OCI-LY3 (cell line): ENCODE measurements at regions not wholly inside any gene's neighbourhood (a gene's known extent, or its start where the extent isn't known, plus 50 kb on each side); places are given as distances from the start of the nearest gene placed in this dataset.

Experiments used
- CTCF ChIP-seq: fragments of 200-600, 300-600 bp; sonication (generic); IDR thresholded peaks from 2 replicates; pipeline ENCODE4 v1.5.1; 2014; ENCODE audit warnings: antibody characterized with exemption, low read length, low read depth
- EZH2phosphoT487 ChIP-seq: fragments of 200-600 bp; shearing (Covaris generic); IDR thresholded peaks from 2 replicates; pipeline ENCODE4 v1.6.1; 2018; ENCODE audit warnings: antibody characterized with exemption, mixed run types, low read depth

DNA sequence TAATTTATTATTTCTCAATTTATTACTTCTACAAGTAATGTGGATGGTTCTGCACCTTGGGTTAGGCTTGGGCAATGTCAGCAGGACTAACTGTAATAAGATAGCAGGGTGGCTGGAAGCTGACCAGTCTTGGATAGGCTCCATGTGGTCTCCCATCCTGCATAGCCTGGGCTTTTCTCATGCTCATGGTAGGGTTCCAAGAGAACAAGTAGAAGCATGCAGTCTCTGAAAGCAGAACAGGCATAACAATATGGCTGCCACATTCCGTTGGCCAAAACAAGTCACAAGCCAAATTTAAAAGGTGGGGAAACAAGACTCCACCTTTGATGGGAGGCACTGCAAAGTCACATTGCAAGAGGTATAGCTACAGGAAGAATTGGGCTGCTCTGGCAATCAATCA, 98.6 kb upstream of the MDFIC start:
- TF ChIP-seq CTCF, result no peak
- no peak for TF ChIP-seq EZH2phosphoT487
